T-helper 1 cell treated with Interleukin-12 subunit alpha and Interleukin-12 subunit beta and Interleukin-4 antibody, amounts not matched to agents 30 μg/mL and 1 μg/mL, for 36 hours (primary cell): ENCODE measurements at regions not wholly inside any gene's neighbourhood (a gene's known extent, or its start where the extent isn't known, plus 50 kb on each side); places are given as distances from the start of the nearest gene placed in this dataset.
"Not testable (repeated sequence)": the region's sequence is repeated elsewhere in the genome, so short reads cannot be mapped to it uniquely, and the experiment has no call there.

ENCODE experiments used
- H3K27ac Mint-ChIP-seq: one replicate; pipeline ENCODE4 v1.8.0; 2021; ENCODE audit warnings: mild to moderate bottlenecking, mixed read lengths
- H3K27me3 Mint-ChIP-seq: one replicate; pipeline ENCODE4 v1.8.0; 2021; ENCODE audit warnings: low read depth, mixed read lengths
- H3K36me3 Mint-ChIP-seq: one replicate; pipeline ENCODE4 v1.8.0; 2021; ENCODE audit warnings: low read depth, mixed read lengths
- H3K4me1 Mint-ChIP-seq: one replicate; pipeline ENCODE4 v1.8.0; 2021; ENCODE audit warnings: low read depth, mixed read lengths
- H3K4me3 Mint-ChIP-seq: one replicate; pipeline ENCODE4 v1.8.0; 2021; ENCODE audit warnings: mild to moderate bottlenecking, moderate library complexity, mixed read lengths
- H3K9me3 Mint-ChIP-seq: one replicate; pipeline ENCODE4 v1.8.0; 2021; ENCODE audit warnings: mixed read lengths

DNA sequence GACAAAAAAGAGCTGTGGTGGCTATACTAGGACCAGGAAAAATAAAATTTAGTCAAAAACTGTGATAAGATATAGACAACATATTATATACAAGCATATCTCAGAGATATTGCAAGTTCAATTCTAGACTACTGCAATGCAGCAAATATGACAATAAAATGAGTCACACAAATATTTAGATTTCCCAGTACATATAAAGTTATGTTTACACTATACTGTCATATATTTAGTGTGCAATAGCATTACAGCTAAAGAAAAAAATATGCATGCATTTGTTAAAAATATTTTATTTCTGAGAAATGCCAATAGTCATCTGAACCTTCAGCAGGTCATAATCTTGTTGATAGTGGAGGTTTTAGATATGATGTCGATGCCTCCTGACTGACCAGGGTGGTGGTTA is 72.1 kb downstream of the AKR1C4 start:
- H3K4me3 Mint-ChIP-seq = no peak overlapping the region
- no peak overlapping the region for H3K27ac Mint-ChIP-seq
- peaks cover 24% of the 10 kb centered on the region for H3K4me1 Mint-ChIP-seq
- H3K27me3 Mint-ChIP-seq = no peaks in the 10 kb centered on the region
- peaks cover 54% of the 10 kb centered on the region for H3K36me3 Mint-ChIP-seq
- peaks cover 19% of the 10 kb centered on the region for H3K9me3 Mint-ChIP-seq

DNA sequence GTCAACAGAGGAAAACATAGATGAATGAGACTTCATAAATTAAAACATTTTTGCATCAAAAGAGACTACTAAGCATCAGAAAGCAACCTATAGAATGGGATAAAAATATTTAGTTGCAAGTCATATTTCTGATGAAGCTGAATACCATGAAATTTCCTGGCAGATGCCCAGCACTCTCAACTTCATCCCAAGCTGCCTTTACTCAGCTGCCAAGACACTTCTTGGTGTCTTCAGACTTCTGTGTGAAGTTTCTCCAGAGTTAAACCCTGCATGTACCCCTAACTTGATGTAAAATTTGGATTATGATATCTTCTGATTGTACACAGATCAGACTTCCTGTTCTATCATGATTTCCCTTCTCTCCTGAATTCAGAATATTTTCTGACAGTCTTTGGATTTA is 73.2 kb downstream of the AKR1C4 start:
- H3K27me3 Mint-ChIP-seq = no peaks in the 10 kb centered on the region
- H3K27ac Mint-ChIP-seq = no peak overlapping the region
- peaks cover 28% of the 10 kb centered on the region for H3K4me1 Mint-ChIP-seq

DNA sequence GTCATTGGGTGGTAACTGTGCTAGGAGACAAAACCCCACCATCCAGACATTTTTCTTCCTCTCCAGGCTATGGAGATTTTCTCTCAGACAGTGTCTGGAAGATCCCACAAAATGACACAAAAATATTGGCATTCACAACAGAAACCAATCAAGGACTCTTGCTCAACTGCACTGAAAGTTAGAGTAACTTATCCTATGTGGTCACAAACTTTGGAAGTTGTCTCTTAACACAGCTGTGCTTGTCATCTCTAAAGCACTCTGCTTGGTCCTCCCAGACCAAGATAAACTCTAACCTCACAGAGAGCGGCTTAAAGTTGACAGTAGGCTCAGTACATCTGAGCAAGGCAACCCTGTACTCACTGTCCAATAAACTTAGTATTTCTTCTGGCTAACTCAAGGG is 74.9 kb downstream of the AKR1C4 start:
- no peaks in the 10 kb centered on the region for H3K27me3 Mint-ChIP-seq
- peaks cover 65% of the 10 kb centered on the region for H3K36me3 Mint-ChIP-seq
- peaks cover 11% of the 10 kb centered on the region for H3K9me3 Mint-ChIP-seq
- no peak overlapping the region for H3K4me3 Mint-ChIP-seq
- no peak overlapping the region for H3K27ac Mint-ChIP-seq
- peaks cover 28% of the 10 kb centered on the region for H3K4me1 Mint-ChIP-seq

More for the DNA sequence above, 73.2 kb downstream of the AKR1C4 start:
- Mint-ChIP-seq H3K9me3 (peaks cover 19% of the 10 kb centered on the region), H3K4me3 (no peak overlapping the region), H3K36me3 (peaks cover 57% of the 10 kb centered on the region)

- Mint-ChIP-seq H3K36me3 (peaks cover 68% of the 10 kb centered on the region), H3K4me3 (peak overlapping the region; percentile 26), H3K27me3 (no peaks in the 10 kb centered on the region), H3K9me3 (peaks cover 4% of the 10 kb centered on the region), H3K27ac (peak overlapping the region; percentile 11), H3K4me1 (peaks cover 28% of the 10 kb centered on the region)
Observed at GRCh38 chr10:5272065-5272803, 75.6 kb downstream of the AKR1C4 start.

DNA sequence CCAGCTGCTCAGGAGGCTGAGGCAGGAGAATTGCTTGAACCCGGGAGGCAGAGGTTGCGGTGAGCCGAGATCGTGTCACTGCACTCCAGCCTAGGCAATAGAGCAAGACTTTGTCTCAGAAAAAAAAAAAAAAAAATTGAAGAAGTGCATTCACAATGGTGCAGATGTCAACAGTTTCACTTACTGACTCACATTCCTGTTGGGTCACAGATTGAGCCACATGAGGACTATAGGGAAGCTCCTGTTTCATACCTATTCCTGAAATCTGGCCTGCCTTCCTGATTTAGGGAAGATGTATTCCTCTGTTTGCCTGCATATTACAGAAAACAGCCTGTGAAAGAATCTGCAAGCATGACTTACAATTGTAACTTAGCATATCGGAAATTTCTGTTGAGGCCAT is 78.2 kb downstream of the AKR1C4 start:
- Mint-ChIP-seq H3K27ac (no peak overlapping the region), H3K36me3 (peaks cover 71% of the 10 kb centered on the region), H3K27me3 (no peaks in the 10 kb centered on the region), H3K9me3 (no peaks in the 10 kb centered on the region), H3K4me1 (peaks cover 21% of the 10 kb centered on the region), H3K4me3 (no peak overlapping the region)

- no peak overlapping the region for H3K27ac Mint-ChIP-seq
- H3K4me1 Mint-ChIP-seq = peaks cover 36% of the 10 kb centered on the region
Observed at GRCh38 chr10:5281356-5281755, 83.4 kb upstream of the UCN3 start.

DNA sequence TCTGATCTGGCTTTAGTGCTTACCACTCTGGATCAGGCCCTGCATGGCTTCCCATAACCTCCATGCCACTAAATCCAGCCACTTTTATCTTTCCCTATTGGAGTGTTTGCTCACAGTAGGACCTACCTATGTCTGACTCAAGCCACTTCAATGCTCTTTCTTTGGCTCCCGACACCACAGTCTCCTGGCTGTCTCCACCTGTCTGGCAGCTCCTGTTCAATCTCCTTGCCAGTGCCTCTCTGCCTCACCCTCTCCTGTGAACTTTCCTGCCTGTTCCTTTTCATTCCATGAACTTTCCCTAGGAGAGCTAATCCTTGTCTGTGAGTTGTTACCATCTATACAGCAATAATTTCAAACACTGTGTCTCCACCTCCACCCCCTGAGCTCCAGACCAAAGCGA is 82.6 kb upstream of the UCN3 start:
- no peaks in the 10 kb centered on the region for H3K9me3 Mint-ChIP-seq
- H3K27ac Mint-ChIP-seq = no peak overlapping the region
- H3K36me3 Mint-ChIP-seq = peaks cover 41% of the 10 kb centered on the region
- H3K27me3 Mint-ChIP-seq = no peaks in the 10 kb centered on the region
- H3K4me3 Mint-ChIP-seq = no peak overlapping the region
- peaks cover 39% of the 10 kb centered on the region for H3K4me1 Mint-ChIP-seq

More at GRCh38 chr10:5281356-5281755, 83.4 kb upstream of the UCN3 start:
- Mint-ChIP-seq H3K9me3 (no peaks in the 10 kb centered on the region), H3K36me3 (peaks cover 46% of the 10 kb centered on the region), H3K27me3 (no peaks in the 10 kb centered on the region), H3K4me3 (no peak overlapping the region)

DNA sequence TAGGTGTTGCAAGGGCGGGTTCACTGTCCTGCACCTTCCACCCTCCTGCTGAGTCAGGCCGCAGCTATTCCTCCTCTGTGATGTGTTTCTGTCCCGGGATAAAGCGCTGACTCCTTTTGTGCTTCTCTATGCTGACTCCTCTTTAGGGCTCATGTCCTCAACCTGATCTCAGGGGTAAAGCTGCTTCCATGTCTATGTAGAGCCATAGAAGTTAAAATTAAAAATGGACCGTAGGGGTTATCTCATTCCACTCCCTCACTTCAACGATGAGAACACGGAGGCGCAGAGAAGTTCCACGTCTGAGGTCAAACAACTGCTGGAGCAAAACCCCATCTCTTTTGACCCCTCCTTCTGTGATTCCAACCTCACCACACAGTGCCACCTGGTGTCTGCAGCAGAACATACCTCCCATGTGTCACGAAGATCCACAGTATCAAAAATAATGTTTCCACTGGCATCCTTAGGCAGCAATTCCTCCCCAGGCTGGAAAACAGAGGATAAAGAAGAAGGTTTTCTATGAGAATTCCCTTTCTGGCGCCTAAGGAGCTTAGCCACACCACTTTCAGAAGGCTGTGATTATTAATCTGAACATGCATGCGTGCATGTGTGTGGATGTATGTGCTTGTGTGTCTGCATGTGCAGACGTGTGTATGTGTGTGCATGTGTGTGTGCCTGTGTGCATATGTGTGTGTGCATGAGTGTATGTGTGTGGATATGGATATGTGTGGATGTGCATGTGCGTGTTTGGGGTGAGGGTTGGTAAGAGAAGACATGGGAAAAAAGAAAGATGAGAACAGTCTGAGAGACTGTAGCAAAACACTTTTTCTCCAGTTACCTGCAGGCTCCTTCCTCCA is 81.2 kb upstream of the UCN3 start:
- H3K9me3 Mint-ChIP-seq = peaks cover under 1% of the 10 kb centered on the region
- H3K27ac Mint-ChIP-seq = peak overlapping the region; percentile 91
- peaks cover 39% of the 10 kb centered on the region for H3K4me1 Mint-ChIP-seq
- peaks cover 30% of the 10 kb centered on the region for H3K36me3 Mint-ChIP-seq
- H3K4me3 Mint-ChIP-seq = peak overlapping the region; percentile 59
- H3K27me3 Mint-ChIP-seq = no peaks in the 10 kb centered on the region

GRCh38 chr10:5284311-5285057 is 80.3 kb upstream of the UCN3 start:
- H3K9me3 Mint-ChIP-seq = peaks cover 4% of the 10 kb centered on the region
- peak overlapping the region; percentile 14 for H3K4me3 Mint-ChIP-seq
- no peaks in the 10 kb centered on the region for H3K27me3 Mint-ChIP-seq
- peaks cover 42% of the 10 kb centered on the region for H3K4me1 Mint-ChIP-seq
- H3K27ac Mint-ChIP-seq = peak overlapping the region; percentile 91
- peaks cover 30% of the 10 kb centered on the region for H3K36me3 Mint-ChIP-seq

GRCh38 chr10:5285186-5285585 is 79.6 kb upstream of the UCN3 start:
- no peaks in the 10 kb centered on the region for H3K27me3 Mint-ChIP-seq
- H3K9me3 Mint-ChIP-seq = peaks cover 4% of the 10 kb centered on the region
- H3K36me3 Mint-ChIP-seq = peaks cover 24% of the 10 kb centered on the region
- peaks cover 42% of the 10 kb centered on the region for H3K4me1 Mint-ChIP-seq
- H3K27ac Mint-ChIP-seq = peak overlapping the region; percentile 91
- no peak overlapping the region for H3K4me3 Mint-ChIP-seq

DNA sequence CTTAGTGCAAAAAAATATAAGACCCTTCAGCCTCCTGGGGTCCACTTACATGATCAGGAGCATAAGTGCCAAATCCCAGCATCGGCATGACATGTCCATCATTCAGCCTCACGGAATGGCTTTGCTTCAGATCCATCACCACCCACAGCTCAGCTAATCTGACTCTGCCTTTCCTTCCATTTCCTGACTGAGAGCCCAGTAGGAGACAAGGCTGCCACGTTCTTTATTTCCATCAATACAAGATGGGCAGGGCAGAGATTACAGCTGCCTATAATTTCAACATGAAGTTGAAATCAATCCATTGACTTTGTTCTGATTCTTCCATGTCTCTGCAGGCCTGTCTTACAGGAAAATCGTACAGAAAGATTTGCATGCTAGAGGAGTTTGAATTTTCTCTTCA is 76.4 kb upstream of the UCN3 start:
- peak overlapping the region; percentile 11 for H3K27ac Mint-ChIP-seq
- H3K36me3 Mint-ChIP-seq = peaks cover 23% of the 10 kb centered on the region
- peaks cover 56% of the 10 kb centered on the region for H3K4me1 Mint-ChIP-seq
- no peak overlapping the region for H3K4me3 Mint-ChIP-seq
- peaks cover 8% of the 10 kb centered on the region for H3K9me3 Mint-ChIP-seq
- H3K27me3 Mint-ChIP-seq = no peaks in the 10 kb centered on the region

- Mint-ChIP-seq H3K36me3 (peaks cover 30% of the 10 kb centered on the region), H3K4me1 (peaks cover 56% of the 10 kb centered on the region)
- not testable (repeated sequence) for H3K27me3 Mint-ChIP-seq, H3K4me3 Mint-ChIP-seq, H3K27ac Mint-ChIP-seq, H3K9me3 Mint-ChIP-seq
Observed at GRCh38 chr10:5289228-5289627, 75.5 kb upstream of the UCN3 start.

GRCh38 chr10:5291501-5292195 is 73.1 kb upstream of the UCN3 start:
- peak overlapping the region; percentile 98 for H3K27ac Mint-ChIP-seq
- peaks cover 39% of the 10 kb centered on the region for H3K36me3 Mint-ChIP-seq
- H3K9me3 Mint-ChIP-seq = peaks cover 9% of the 10 kb centered on the region
- H3K4me1 Mint-ChIP-seq = peaks cover 62% of the 10 kb centered on the region
- H3K27me3 Mint-ChIP-seq = no peaks in the 10 kb centered on the region
- H3K4me3 Mint-ChIP-seq = peak overlapping the region; percentile 95

GRCh38 chr10:5292196-5292735 is 72.5 kb upstream of the UCN3 start:
- H3K27ac Mint-ChIP-seq = peak overlapping the region; percentile 98
- H3K4me1 Mint-ChIP-seq = peaks cover 65% of the 10 kb centered on the region

More at GRCh38 chr10:5292196-5292735, 72.5 kb upstream of the UCN3 start:
- Mint-ChIP-seq H3K27me3 (no peaks in the 10 kb centered on the region), H3K4me3 (peak overlapping the region; percentile 95), H3K36me3 (peaks cover 42% of the 10 kb centered on the region), H3K9me3 (peaks cover 14% of the 10 kb centered on the region)
